Vagina (tissue), 2 donors: ENCODE measurements at regions not wholly inside any gene's neighbourhood (a gene's known extent, or its start where the extent isn't known, plus 50 kb on each side); places are given as distances from the start of the nearest gene placed in this dataset.
"Not testable (repeated sequence)": the region's sequence is repeated elsewhere in the genome, so short reads cannot be mapped to it uniquely, and the experiment has no call there.

Experiments used
- DNase-seq, 2 donors: peaks; one replicate each; pipeline ENCODE4 v3.0.0-alpha.2; 2017; ENCODE audit errors: extremely low spot score in 2 of 2
- H3K27ac ChIP-seq: fragments of 200-600 bp; sonication (generic); one replicate; pipeline ENCODE4 v1.5.1; 2019
- H3K27me3 ChIP-seq: fragments of 200-600 bp; sonication (generic); one replicate; pipeline ENCODE4 v1.5.1; 2019
- H3K36me3 ChIP-seq, 2 donors: fragments of 200-600 bp; sonication (generic); one replicate each; pipeline ENCODE4 v1.5.1; 2017 to 2019
- H3K4me1 ChIP-seq: fragments of 200-600 bp; sonication (generic); one replicate; pipeline ENCODE4 v1.5.1; 2019
- H3K4me3 ChIP-seq, 2 donors: fragments of 200-600 bp; sonication (generic); 1 replicate in 1 of 2; 2 replicates in 1 of 2; pipeline ENCODE4 v1.5.1; 2016 to 2019
- H3K9me3 ChIP-seq: fragments of 200-600 bp; sonication (generic); one replicate; pipeline ENCODE4 v1.5.1; 2019
- CTCF ChIP-seq, 3 experiments: fragments of 450-650 bp in 2 of 3; fragments of 200-600 bp in 1 of 3; sonication (generic) in 1 of 3; IDR thresholded peaks; one replicate each; pipeline ENCODE4 v1.5.1; 2017 to 2019; ENCODE audit warnings: antibody characterized with exemption in 3 of 3, mild to moderate bottlenecking in 2 of 3, moderate library complexity in 2 of 3
- POLR2A ChIP-seq, 2 donors: fragments of 450-650 bp; IDR thresholded peaks; one replicate each; pipeline ENCODE4 v1.6.1; 2017; ENCODE audit warnings: antibody characterized with exemption in 2 of 2, mild to moderate bottlenecking in 2 of 2, moderate library complexity in 2 of 2
- POLR2AphosphoS5 ChIP-seq, 2 donors: sonication (generic); formaldehyde crosslinking; IDR thresholded peaks; one replicate each; pipeline ENCODE4 v1.9.0; 2017; ENCODE audit warnings: antibody characterized with exemption in 2 of 2, mild to moderate bottlenecking in 2 of 2, low read depth in 1 of 2; ENCODE audit not compliant: insufficient read depth in 1 of 2
- intact Hi-C: fragments of 100-400 bp; cut with DNase I; formaldehyde crosslinking; loops from one replicate; pipeline ENCODE4 v1.15.1; 2023

GRCh38 chr3:75500357-75500756 lies 163.8 kb upstream of the FRG2C start:
- not testable (repeated sequence) for DNase-seq

GRCh38 chr3:75502171-75502570 lies 162.0 kb upstream of the FRG2C start:
- peak overlapping the region; percentile 4 to 35 for H3K4me3 ChIP-seq
- H3K4me1 ChIP-seq, H3K9me3 ChIP-seq, H3K36me3 ChIP-seq, H3K27ac ChIP-seq, DNase-seq, H3K27me3 ChIP-seq, intact Hi-C loops: not testable (repeated sequence)

More at GRCh38 chr3:75500357-75500756, 163.8 kb upstream of the FRG2C start:
- H3K27me3 ChIP-seq, H3K27ac ChIP-seq, intact Hi-C loops, H3K36me3 ChIP-seq, H3K4me3 ChIP-seq, H3K9me3 ChIP-seq, H3K4me1 ChIP-seq: not testable (repeated sequence)

GRCh38 chr3:75502769-75503756 lies 161.1 kb upstream of the FRG2C start:
- H3K27me3 ChIP-seq, H3K9me3 ChIP-seq, H3K27ac ChIP-seq, intact Hi-C loops, H3K36me3 ChIP-seq, DNase-seq, H3K4me1 ChIP-seq: not testable (repeated sequence)
- peak overlapping the region; percentile 13 to 35 for H3K4me3 ChIP-seq

GRCh38 chr3:75506603-75507002 lies 157.5 kb upstream of the FRG2C start:
- H3K27ac ChIP-seq: no peak overlapping the region
- intact Hi-C loops: no loop called here
- DNase-seq: no peak
- no peaks in the 10 kb centered on the region for H3K4me1 ChIP-seq
- H3K27me3 ChIP-seq: no peaks in the 10 kb centered on the region
- no peaks in the 10 kb centered on the region for H3K9me3 ChIP-seq
- TF ChIP-seq POLR2A (IDR thresholded peaks at IDR 0.05) (no peak), CTCF (IDR thresholded peaks at IDR 0.05) (no peak), POLR2AphosphoS5 (IDR thresholded peaks at IDR 0.05; ENCODE audit: insufficient read depth in 1 of 2, low read depth in 1 of 2) (no peak)
- H3K36me3 ChIP-seq: no peaks in the 10 kb centered on the region
- H3K4me3 ChIP-seq: no peak overlapping the region

- intact Hi-C loops, DNase-seq, H3K9me3 ChIP-seq, H3K36me3 ChIP-seq, H3K4me3 ChIP-seq, H3K27me3 ChIP-seq, H3K27ac ChIP-seq, H3K4me1 ChIP-seq: not testable (repeated sequence)
Measured at GRCh38 chr3:75507956-75508355, 156.2 kb upstream of the FRG2C start.

- H3K4me3 ChIP-seq, H3K9me3 ChIP-seq, DNase-seq, intact Hi-C loops, H3K27ac ChIP-seq, H3K27me3 ChIP-seq, H3K4me1 ChIP-seq, H3K36me3 ChIP-seq: not testable (repeated sequence)
Measured at GRCh38 chr3:75527657-75528056, 136.5 kb upstream of the FRG2C start.

GRCh38 chr3:75552095-75552494 lies 112.0 kb upstream of the FRG2C start:
- H3K36me3 ChIP-seq, H3K4me1 ChIP-seq, intact Hi-C loops, DNase-seq, H3K9me3 ChIP-seq, H3K27me3 ChIP-seq, H3K27ac ChIP-seq, H3K4me3 ChIP-seq: not testable (repeated sequence)

GRCh38 chr3:75564427-75564826 lies 99.7 kb upstream of the FRG2C start:
- H3K4me1 ChIP-seq, H3K36me3 ChIP-seq, H3K4me3 ChIP-seq, H3K27ac ChIP-seq, intact Hi-C loops, DNase-seq, H3K27me3 ChIP-seq, H3K9me3 ChIP-seq: not testable (repeated sequence)

- H3K9me3 ChIP-seq, H3K27ac ChIP-seq, H3K4me1 ChIP-seq, intact Hi-C loops, H3K36me3 ChIP-seq, DNase-seq, H3K27me3 ChIP-seq, H3K4me3 ChIP-seq: not testable (repeated sequence)
Measured at GRCh38 chr3:75572303-75572702, 91.8 kb upstream of the FRG2C start.

GRCh38 chr3:75579091-75579490 lies 85.0 kb upstream of the FRG2C start:
- intact Hi-C loops, H3K36me3 ChIP-seq, H3K9me3 ChIP-seq, H3K27me3 ChIP-seq, H3K4me1 ChIP-seq, DNase-seq, H3K27ac ChIP-seq: not testable (repeated sequence)
- peak overlapping the region in 1 of 2 donors; percentile 69 for H3K4me3 ChIP-seq

GRCh38 chr3:75579536-75579935 lies 84.6 kb upstream of the FRG2C start:
- H3K4me1 ChIP-seq, intact Hi-C loops, H3K27me3 ChIP-seq, DNase-seq, H3K9me3 ChIP-seq, H3K36me3 ChIP-seq, H3K27ac ChIP-seq: not testable (repeated sequence)
- H3K4me3 ChIP-seq: peak overlapping the region; percentile 48 to 69
